ENCODE measurements at regions not wholly inside any gene's neighbourhood (a gene's known extent, or its start where the extent isn't known, plus 50 kb on each side); places are given as distances from the start of the nearest gene placed in this dataset.

GRCh38 chr15:91521996-91522395 lies 331.5 kb upstream of the SLCO3A1 start:
- TF ChIP-seq CTCF (IDR thresholded peaks at IDR 0.05; ENCODE audit: insufficient read depth, low read length) = no peak
- DNase-seq (ENCODE audit: low read depth) = peak; percentile 57

GRCh38 chr15:91522605-91523332 lies 330.7 kb upstream of the SLCO3A1 start:
- peak; percentile 86 for DNase-seq (ENCODE audit: low read depth)
- H3K4me3 ChIP-seq (ENCODE audit: low read depth, low read length) = no peak overlapping the region
- peak; percentile 72 for TF ChIP-seq CTCF (IDR thresholded peaks at IDR 0.05; ENCODE audit: insufficient read depth, low read length)

More at GRCh38 chr15:91521996-91522395, 331.5 kb upstream of the SLCO3A1 start:
- no peak overlapping the region for H3K4me3 ChIP-seq (ENCODE audit: low read depth, low read length)

- no peak for TF ChIP-seq CTCF (IDR thresholded peaks at IDR 0.05; ENCODE audit: insufficient read depth, low read length)
- no peak overlapping the region for H3K4me3 ChIP-seq (ENCODE audit: low read depth, low read length)
- no peak for DNase-seq (ENCODE audit: low read depth)
These were observed 329.9 kb upstream of the SLCO3A1 start for GRCh38 chr15:91523596-91523995.

GRCh38 chr15:91524534-91524933 lies 329.0 kb upstream of the SLCO3A1 start:
- no peak overlapping the region for H3K4me3 ChIP-seq (ENCODE audit: low read depth, low read length)
- no peak for DNase-seq (ENCODE audit: low read depth)
- no peak for TF ChIP-seq CTCF (IDR thresholded peaks at IDR 0.05; ENCODE audit: insufficient read depth, low read length)

- H3K4me3 ChIP-seq (ENCODE audit: low read depth, low read length) = no peak overlapping the region
- no peak for DNase-seq (ENCODE audit: low read depth)
- TF ChIP-seq CTCF (IDR thresholded peaks at IDR 0.05; ENCODE audit: insufficient read depth, low read length) = no peak
These were observed 327.8 kb upstream of the SLCO3A1 start for GRCh38 chr15:91525751-91526150.

- TF ChIP-seq CTCF (IDR thresholded peaks at IDR 0.05; ENCODE audit: insufficient read depth, low read length) = no peak
- no peak for DNase-seq (ENCODE audit: low read depth)
- no peak overlapping the region for H3K4me3 ChIP-seq (ENCODE audit: low read depth, low read length)
These were observed 327.1 kb upstream of the SLCO3A1 start for GRCh38 chr15:91526424-91526823.

GRCh38 chr15:91528801-91529200 lies 324.7 kb upstream of the SLCO3A1 start:
- no peak for TF ChIP-seq CTCF (IDR thresholded peaks at IDR 0.05; ENCODE audit: insufficient read depth, low read length)
- no peak for DNase-seq (ENCODE audit: low read depth)
- H3K4me3 ChIP-seq (ENCODE audit: low read depth, low read length) = no peak overlapping the region
